ENCODE measurements at regions not wholly inside any gene's neighbourhood (a gene's known extent, or its start where the extent isn't known, plus 50 kb on each side); places are given as distances from the start of the nearest gene placed in this dataset.

GRCh38 chr1:3978196-3978989 is 78.3 kb upstream of the C1orf174 start:
- Mint-ChIP-seq H3K27me3 (ENCODE audit: insufficient read depth) (0 out of 2 replicates have a peak, but pooled peaks cover 4% of the 10 kb centered on the region), H3K4me1 (ENCODE audit: low read depth) (no peaks in the 10 kb centered on the region)
- TF ChIP-seq, protein P1, sequence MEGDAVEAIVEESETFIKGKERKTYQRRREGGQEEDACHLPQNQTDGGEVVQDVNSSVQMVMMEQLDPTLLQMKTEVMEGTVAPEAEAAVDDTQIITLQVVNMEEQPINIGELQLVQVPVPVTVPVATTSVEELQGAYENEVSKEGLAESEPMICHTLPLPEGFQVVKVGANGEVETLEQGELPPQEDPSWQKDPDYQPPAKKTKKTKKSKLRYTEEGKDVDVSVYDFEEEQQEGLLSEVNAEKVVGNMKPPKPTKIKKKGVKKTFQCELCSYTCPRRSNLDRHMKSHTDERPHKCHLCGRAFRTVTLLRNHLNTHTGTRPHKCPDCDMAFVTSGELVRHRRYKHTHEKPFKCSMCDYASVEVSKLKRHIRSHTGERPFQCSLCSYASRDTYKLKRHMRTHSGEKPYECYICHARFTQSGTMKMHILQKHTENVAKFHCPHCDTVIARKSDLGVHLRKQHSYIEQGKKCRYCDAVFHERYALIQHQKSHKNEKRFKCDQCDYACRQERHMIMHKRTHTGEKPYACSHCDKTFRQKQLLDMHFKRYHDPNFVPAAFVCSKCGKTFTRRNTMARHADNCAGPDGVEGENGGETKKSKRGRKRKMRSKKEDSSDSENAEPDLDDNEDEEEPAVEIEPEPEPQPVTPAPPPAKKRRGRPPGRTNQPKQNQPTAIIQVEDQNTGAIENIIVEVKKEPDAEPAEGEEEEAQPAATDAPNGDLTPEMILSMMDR (IDR thresholded peaks at IDR 0.05): no peak

DNA sequence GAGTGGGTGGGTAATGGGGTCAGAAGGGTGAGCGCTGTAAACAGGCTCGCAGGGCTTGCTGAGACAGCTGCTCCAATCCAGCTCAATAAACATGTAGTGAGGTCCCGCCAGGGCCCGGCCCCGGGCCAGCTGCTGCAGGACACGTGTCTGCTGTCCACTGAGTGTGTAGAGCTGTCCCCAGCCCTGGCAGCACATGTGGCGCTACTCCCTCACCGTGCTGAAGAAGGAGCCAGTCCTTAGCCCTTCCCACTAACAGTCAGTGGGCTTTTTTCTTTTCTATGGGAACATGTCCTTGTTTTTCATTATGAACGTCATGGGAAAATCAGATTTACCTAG is 78.9 kb upstream of the C1orf174 start:
- no peaks in the 10 kb centered on the region for H3K4me1 Mint-ChIP-seq (ENCODE audit: low read depth)
- H3K36me3 Mint-ChIP-seq (ENCODE audit: low read depth): peaks cover 5% of the 10 kb centered on the region; the same call in 1 of the 2 replicates
- H3K27me3 Mint-ChIP-seq (ENCODE audit: insufficient read depth): 0 out of 2 replicates have a peak, but pooled peaks cover 4% of the 10 kb centered on the region
- no peak for DNase-seq
- TF ChIP-seq, protein P1 (IDR thresholded peaks at IDR 0.05): no peak
- no peak overlapping the region for H3K4me3 Mint-ChIP-seq
- peaks cover 60% of the 10 kb centered on the region for H3K9me3 Mint-ChIP-seq
- H3K27ac Mint-ChIP-seq: no peak overlapping the region

More at GRCh38 chr1:3978196-3978989, 78.3 kb upstream of the C1orf174 start:
- no peak for DNase-seq
- H3K36me3 Mint-ChIP-seq (ENCODE audit: low read depth): peaks cover 5% of the 10 kb centered on the region; the same call in 1 of the 2 replicates
- peaks cover 65% of the 10 kb centered on the region for H3K9me3 Mint-ChIP-seq
- H3K27ac Mint-ChIP-seq: no peak overlapping the region
- no peak overlapping the region for H3K4me3 Mint-ChIP-seq

DNA sequence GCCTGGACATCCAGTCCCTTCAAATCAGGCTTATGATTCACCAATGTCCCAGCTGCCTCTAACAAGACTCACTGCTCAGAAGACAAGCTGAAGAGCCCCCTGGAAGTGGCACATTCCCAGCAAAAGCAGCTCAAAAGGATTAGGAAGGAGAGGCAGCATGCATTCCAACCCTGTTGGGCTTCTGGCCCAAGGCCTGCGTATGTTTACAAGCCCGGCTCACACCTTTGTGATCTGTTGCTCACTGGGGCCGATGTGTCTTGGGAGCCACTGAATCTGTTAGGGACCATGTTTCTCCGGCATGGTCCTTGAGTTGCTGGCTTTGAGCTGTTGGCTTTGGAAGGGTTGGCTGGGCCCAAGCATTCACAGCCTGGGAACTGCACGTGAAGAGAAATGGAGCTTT is 81.2 kb upstream of the C1orf174 start:
- Mint-ChIP-seq H3K27ac (no peak overlapping the region), H3K9me3 (peaks cover 46% of the 10 kb centered on the region), H3K27me3 (ENCODE audit: insufficient read depth) (0 out of 2 replicates have a peak, but pooled peaks cover 4% of the 10 kb centered on the region), H3K4me1 (ENCODE audit: low read depth) (no peaks in the 10 kb centered on the region), H3K36me3 (ENCODE audit: low read depth) (peaks cover 5% of the 10 kb centered on the region; the same call in 1 of the 2 replicates), H3K4me3 (no peak overlapping the region)
- DNase-seq: no peak
- TF ChIP-seq, protein P1 (IDR thresholded peaks at IDR 0.05): no peak

- H3K27ac Mint-ChIP-seq: no peak overlapping the region
- no peak overlapping the region for H3K4me3 Mint-ChIP-seq
- no peaks in the 10 kb centered on the region for H3K4me1 Mint-ChIP-seq (ENCODE audit: low read depth)
- H3K36me3 Mint-ChIP-seq (ENCODE audit: low read depth): peaks cover 5% of the 10 kb centered on the region; the same call in 1 of the 2 replicates
- TF ChIP-seq, protein P1 (IDR thresholded peaks at IDR 0.05): no peak
- H3K9me3 Mint-ChIP-seq: peaks cover 41% of the 10 kb centered on the region
- H3K27me3 Mint-ChIP-seq (ENCODE audit: insufficient read depth): 0 out of 2 replicates have a peak, but pooled peaks cover 4% of the 10 kb centered on the region
- no peak for DNase-seq
Measured at GRCh38 chr1:3981746-3982505, 81.9 kb upstream of the C1orf174 start.

GRCh38 chr1:3983181-3983580 is 83.1 kb upstream of the C1orf174 start:
- TF ChIP-seq, protein P1 (IDR thresholded peaks at IDR 0.05): no peak
- Mint-ChIP-seq H3K36me3 (ENCODE audit: low read depth) (peaks cover 5% of the 10 kb centered on the region; the same call in 1 of the 2 replicates), H3K27ac (no peak overlapping the region), H3K27me3 (ENCODE audit: insufficient read depth) (0 out of 2 replicates have a peak, but pooled peaks cover 2% of the 10 kb centered on the region), H3K9me3 (peaks cover 28% of the 10 kb centered on the region), H3K4me3 (no peak overlapping the region), H3K4me1 (ENCODE audit: low read depth) (no peaks in the 10 kb centered on the region)
- DNase-seq: no peak
